PC-9 (cell line): ENCODE measurements at regions not wholly inside any gene's neighbourhood (a gene's known extent, or its start where the extent isn't known, plus 50 kb on each side); places are given as distances from the start of the nearest gene placed in this dataset.

Experiments used
- EZH2 ChIP-seq: fragments of 200-600 bp; sonication (generic); IDR thresholded peaks from 2 replicates; pipeline ENCODE4 v1.8.0; 2017; ENCODE audit warnings: antibody characterized with exemption, low read depth
- TF ChIP-seq, protein P1 (sequence below): fragments of 200-600 bp; sonication (generic); conservative IDR thresholded peaks from 2 replicates; pipeline ENCODE4 v1.6.1; 2017; ENCODE audit warnings: mixed run types, antibody characterized with exemption, mild to moderate bottlenecking, moderate library complexity

DNA sequence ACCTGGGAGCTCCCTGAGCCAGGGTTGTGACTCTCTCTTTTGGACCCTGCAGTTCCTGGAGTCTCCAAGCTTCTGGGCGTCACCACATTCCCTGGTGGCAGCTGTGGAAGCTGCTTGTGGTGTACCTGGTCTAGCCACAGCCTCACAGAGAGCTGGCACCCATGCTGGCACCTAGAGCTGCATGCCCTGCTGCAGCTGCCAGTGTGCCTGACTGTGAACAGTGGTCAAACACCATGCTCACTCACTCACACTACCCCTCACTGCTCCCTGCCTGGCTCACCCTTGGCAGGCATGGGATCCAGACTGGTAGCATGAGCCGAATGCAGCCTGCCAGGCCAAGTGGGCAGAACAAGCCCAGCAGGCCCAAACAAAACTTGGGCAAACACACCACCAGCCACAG is 66.6 kb downstream of the NAA11 start:
- TF ChIP-seq, protein P1, sequence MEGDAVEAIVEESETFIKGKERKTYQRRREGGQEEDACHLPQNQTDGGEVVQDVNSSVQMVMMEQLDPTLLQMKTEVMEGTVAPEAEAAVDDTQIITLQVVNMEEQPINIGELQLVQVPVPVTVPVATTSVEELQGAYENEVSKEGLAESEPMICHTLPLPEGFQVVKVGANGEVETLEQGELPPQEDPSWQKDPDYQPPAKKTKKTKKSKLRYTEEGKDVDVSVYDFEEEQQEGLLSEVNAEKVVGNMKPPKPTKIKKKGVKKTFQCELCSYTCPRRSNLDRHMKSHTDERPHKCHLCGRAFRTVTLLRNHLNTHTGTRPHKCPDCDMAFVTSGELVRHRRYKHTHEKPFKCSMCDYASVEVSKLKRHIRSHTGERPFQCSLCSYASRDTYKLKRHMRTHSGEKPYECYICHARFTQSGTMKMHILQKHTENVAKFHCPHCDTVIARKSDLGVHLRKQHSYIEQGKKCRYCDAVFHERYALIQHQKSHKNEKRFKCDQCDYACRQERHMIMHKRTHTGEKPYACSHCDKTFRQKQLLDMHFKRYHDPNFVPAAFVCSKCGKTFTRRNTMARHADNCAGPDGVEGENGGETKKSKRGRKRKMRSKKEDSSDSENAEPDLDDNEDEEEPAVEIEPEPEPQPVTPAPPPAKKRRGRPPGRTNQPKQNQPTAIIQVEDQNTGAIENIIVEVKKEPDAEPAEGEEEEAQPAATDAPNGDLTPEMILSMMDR: no peak
- no peak for TF ChIP-seq EZH2
